Erythroblast (primary cell): ENCODE measurements at regions not wholly inside any gene's neighbourhood (a gene's known extent, or its start where the extent isn't known, plus 50 kb on each side); places are given as distances from the start of the nearest gene placed in this dataset.
"Not testable (repeated sequence)": the region's sequence is repeated elsewhere in the genome, so short reads cannot be mapped to it uniquely, and the experiment has no call there.

Experiments
- DNase-seq, 2 experiments: peaks; one replicate each; lab custom pipeline; 2025; lab: John Stamatoyannopoulos, UW
- GATA1 ChIP-seq: IDR thresholded peaks from 2 replicates; pipeline ENCODE4 v1.6.1; 2011; ENCODE audit warnings: low read depth, mild to moderate bottlenecking, control low read depth, low read length, moderate library complexity
- POLR2A ChIP-seq: IDR thresholded peaks from 2 replicates; pipeline ENCODE4 v1.6.1; 2011; ENCODE audit warnings: mild to moderate bottlenecking, low read length

- DNase-seq, result no peak
- TF ChIP-seq POLR2A (no peak), GATA1 (no peak)
Measured at GRCh38 chr3:186439725-186440124, 77.7 kb upstream of the DGKG start.

GRCh38 chr3:186435332-186435731 lies 73.3 kb upstream of the DGKG start:
- DNase-seq, result not testable (repeated sequence)

DNA sequence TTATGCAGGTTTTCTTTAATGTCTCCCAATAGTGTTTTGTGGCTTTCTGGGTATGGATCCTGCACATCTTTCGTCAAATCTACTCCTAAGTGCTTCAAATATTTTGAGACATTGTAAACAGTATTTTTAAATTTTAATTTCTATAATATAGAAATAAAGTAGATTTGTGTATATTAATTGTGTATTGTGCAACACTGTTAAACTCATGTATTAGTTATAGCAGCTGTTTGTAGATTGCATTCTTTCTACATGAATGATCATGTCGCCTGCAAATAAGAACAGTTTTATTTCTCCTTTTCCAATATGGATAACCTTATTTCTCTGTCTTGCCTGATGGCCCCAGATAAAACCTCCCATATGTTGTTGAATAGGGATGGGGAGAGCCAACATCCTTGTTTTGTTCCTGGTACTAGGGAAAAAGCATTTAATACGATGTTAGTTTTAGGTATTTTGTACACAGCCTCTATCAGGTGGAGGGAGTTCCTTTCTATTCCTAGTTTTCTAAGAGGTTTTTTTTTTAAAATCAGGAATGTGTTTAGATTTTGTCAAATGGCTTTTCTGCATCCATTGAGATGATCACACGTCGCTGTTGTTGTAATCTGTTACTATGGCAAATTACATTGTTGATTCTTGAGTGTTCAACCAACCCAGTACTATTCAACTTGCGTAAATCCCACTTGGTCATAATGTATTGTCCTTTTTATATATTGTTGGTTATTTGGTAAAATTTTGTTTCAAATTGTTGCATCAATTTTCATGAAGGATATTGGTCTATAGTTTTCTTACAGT lies 71.1 kb upstream of the DGKG start:
- no peak for DNase-seq
- TF ChIP-seq POLR2A (no peak), GATA1 (no peak)

DNA sequence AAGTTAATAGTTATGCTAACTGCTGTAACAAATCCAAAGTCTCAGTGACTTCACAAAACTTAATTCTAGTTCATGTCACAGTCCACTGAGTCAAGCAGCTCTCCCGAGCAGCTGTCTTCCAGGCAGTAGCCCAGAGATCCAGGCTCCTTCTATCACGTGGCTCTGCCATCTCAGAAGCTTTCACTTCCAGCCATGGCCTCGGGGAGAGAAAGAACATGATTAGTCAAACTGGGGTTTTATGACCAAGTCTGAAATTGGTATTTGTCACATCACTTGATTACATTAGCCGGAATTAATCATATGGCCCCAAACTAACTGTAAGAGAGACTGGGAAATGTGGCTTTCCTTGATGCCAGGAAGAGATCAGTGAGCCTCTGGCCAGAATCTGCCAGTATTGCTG lies 70.2 kb upstream of the DGKG start:
- DNase-seq, result no peak
- no peak for TF ChIP-seq POLR2A
- no peak for TF ChIP-seq GATA1

DNA sequence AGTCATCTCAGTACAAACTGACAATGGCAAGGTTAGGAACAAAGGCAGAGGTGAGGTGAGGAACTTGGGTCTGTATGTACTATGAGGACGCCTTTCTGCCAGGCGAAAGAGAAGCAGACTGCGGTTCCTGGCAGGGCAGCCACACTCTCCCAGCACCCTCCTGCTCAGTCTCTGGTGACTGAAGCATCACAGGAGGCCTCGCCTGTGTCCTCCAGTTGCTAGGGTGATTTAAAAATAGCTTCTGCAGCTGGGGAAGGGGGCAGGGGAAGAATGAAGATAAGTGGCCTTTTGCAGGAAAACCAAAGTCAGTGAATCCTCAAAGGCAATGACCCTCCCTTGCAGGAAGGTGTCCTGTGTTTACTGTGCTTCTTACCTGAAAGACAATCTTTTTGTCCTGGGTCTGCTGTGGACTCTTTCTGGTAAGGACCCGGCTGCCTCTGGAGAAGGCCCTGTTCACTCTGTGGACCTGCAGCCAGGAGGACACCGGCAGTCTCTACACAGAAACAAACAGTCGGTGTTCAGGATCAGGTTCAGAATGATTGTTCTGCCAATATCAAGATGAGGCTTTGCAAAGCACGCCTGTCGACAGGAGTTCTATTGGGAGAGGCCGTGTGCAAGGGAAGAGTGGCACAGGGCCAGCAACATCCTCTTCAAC lies 65.7 kb upstream of the DGKG start:
- TF ChIP-seq POLR2A (no peak), GATA1 (no peak)
- DNase-seq, result no peak

- TF ChIP-seq POLR2A, result no peak
- TF ChIP-seq GATA1, result no peak
- DNase-seq, result no peak
Measured at GRCh38 chr3:186425788-186426730, 64.0 kb upstream of the DGKG start.

DNA sequence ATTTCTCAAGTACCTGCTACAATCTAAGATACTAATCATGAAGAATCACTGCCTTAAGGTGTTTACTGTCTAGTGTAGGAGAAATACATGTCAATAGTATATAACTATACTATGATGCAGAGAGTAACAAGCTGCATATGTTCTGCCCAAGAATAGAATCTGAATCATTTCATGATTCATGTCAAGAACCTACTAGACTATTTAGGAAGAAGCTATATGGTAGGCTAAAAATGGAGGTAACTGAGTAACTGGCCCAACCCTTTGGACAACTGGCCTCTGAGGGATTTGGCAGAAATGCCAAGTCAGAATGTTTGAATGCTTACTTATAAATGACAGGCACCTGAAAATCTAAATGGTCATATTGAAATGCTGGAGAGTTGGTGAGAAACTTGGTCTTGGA lies 59.9 kb upstream of the DGKG start:
- TF ChIP-seq POLR2A (no peak), GATA1 (no peak)
- DNase-seq, result no peak

DNA sequence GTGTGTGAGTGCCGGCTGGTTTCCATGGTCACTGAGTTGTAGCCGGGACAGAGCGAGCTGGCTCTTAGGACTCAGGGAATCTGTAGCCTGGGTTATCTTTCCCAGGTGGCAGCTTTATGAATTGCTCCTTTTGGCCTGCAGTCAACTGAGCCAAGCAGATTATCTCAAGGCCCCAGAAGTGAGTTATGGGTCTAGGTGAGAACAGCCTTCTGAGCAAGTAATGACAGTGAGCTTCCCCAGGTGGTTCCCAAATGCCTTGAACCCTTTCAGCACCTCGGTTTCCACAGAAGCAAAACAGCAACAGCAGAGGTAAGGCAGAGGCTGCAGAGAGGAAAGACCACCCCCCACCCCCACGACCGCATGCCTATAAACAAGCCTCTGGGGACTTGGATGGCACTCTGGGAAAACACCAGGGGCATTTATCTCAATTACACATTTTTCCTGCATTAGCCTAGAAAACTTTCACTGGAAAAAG lies 56.7 kb upstream of the DGKG start:
- DNase-seq, result no peak
- TF ChIP-seq POLR2A (no peak), GATA1 (no peak)

DNA sequence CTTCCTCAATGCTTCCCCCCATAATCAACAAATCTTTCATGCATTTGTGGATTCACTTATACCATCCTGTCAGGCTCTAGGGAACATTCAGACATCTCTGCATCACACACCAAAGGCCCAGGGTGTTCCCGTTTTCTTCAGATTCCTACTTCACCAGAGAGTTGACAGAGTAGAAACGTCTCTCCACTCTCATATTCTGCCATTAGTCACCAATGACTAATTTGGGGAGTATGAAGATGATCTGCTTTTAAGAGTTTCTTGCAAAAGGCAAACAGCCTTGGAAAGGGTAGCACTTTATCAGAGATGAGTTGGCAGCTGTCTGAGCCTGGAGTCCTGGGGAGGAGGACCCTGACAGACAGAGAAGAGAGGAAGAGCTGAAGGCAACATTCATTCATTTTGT lies 55.8 kb upstream of the DGKG start:
- no peak for DNase-seq

GRCh38 chr3:186414735-186415419 lies 52.8 kb upstream of the DGKG start:
- no peak for DNase-seq
- TF ChIP-seq POLR2A, result no peak
- no peak for TF ChIP-seq GATA1

More for the DNA sequence above, 55.8 kb upstream of the DGKG start:
- TF ChIP-seq POLR2A (no peak), GATA1 (no peak)

DNA sequence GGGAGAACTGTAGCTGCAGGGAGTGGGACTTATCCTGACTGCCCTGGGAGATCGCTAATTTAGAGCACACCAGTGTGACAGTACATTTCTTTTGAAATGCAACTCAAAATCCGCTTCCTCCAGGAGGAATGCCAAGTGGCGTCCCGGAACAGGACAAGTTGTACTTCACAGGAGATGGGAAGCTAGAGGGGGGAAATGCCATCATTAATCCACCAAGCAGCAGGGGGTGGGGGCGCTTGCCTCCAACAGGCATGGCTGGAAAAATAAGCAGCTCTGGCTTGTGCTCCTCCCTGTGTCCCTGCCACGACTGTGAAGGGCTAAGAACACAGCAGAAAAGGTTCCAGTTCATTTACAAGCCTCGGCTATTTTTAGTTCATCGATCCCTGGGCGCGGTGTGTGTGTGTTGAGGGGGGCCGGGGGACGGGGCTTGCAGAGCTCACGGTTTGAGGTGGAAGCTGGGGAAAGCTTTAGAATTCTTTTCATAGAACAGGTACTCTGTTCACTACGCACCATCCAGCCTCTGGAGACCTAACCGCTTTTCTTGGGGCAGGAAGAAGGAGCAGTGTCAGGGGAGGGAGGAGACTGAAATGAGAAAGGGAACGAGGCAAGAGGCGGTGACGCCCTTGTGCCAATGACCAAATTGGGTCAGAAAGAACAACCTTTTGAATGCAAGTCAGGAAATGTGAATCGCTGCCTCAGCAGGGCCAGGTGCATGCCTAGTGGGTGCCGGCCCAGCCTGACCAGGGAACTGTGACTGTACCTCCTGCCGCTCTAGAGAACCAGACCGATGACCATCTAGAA lies 51.8 kb upstream of the DGKG start:
- TF ChIP-seq POLR2A (no peak), GATA1 (no peak)
- no peak for DNase-seq

DNA sequence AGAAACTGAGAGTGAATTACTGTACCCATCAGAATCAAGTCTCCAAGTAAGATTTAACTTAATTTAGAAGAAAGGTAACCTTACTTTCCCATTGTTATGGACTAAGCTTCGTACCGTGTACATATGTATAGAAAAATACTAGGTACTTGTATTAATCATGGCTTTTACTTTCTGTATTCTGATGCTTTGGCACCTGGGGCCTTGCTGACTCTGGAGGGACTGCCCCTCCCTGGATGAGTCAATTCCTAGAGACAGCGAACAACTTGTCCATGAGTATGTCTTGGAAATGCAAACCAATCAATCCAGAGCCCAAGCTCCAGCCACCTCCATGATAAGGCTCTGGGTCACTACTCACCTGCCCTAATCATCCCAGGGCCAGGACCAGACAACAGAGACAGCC lies 50.0 kb upstream of the DGKG start:
- TF ChIP-seq POLR2A (no peak), GATA1 (no peak)
- no peak for DNase-seq
